ENCODE measurements at regions not wholly inside any gene's neighbourhood (a gene's known extent, or its start where the extent isn't known, plus 50 kb on each side); places are given as distances from the start of the nearest gene placed in this dataset.

- H2BK12ac ChIP-seq (ENCODE audit: insufficient read length, low read depth, low read length), result no peak overlapping the region
- H4K5ac ChIP-seq (ENCODE audit: insufficient read length, low read depth, low read length), result no peak overlapping the region
- no peak for DNase-seq
- no peak overlapping the region for H2BK20ac ChIP-seq (ENCODE audit: low read depth, low read length, poor library complexity, severe bottlenecking)
- no peak overlapping the region for H2BK5ac ChIP-seq (ENCODE audit: insufficient read length, low read length)
- Mint-ChIP-seq H3K4me3 (no peak overlapping the region), H3K9me3 (no peaks in the 10 kb centered on the region), H3K4me1 (peaks cover 45 to 52% of the 10 kb centered on the region in 2 experiments), H3K27me3 (ENCODE audit: low read depth) (peaks cover under 1% of the 10 kb centered on the region; the same call in 1 of the 2 replicates), H3K27ac (no peak overlapping the region; a peak in 1 of 7 replicates), H3K36me3 (ENCODE audit: insufficient read depth in 1 of 3, low read depth in 3 of 3) (no peaks in the 10 kb centered on the region)
- H3K18ac ChIP-seq (ENCODE audit: insufficient read length, low read depth, low read length), result no peak overlapping the region
- H3K79me2 ChIP-seq (ENCODE audit: insufficient read depth, low read length), result no peaks in the 10 kb centered on the region
- no peak overlapping the region for H3K56ac ChIP-seq (ENCODE audit: insufficient read length, low read depth, low read length)
- H3K23ac ChIP-seq (ENCODE audit: insufficient read length, low read depth, low read length), result no peak overlapping the region
- no peak for TF ChIP-seq CTCF (conservative IDR thresholded peaks at IDR 0.05)
- peaks cover 10% of the 10 kb centered on the region; the same call in 1 of the 2 replicates for H3K4me1 ChIP-seq (ENCODE audit: insufficient read depth, low read length)
- H2AK5ac ChIP-seq (ENCODE audit: insufficient read length, low read length), result no peak overlapping the region
- no peak overlapping the region for H3K27ac ChIP-seq (ENCODE audit: insufficient read length, low read depth, low read length)
- no peak overlapping the region for H4K8ac ChIP-seq (replicated peaks; ENCODE audit: insufficient read length, low read depth, low read length)
- H4K91ac ChIP-seq (ENCODE audit: insufficient read length, low read depth, low read length), result no peak overlapping the region
- no peak overlapping the region for H3K4me2 ChIP-seq (ENCODE audit: insufficient read depth, insufficient read length, low read length)
- H3K27me3 ChIP-seq (ENCODE audit: insufficient read depth, low read length), result no peaks in the 10 kb centered on the region
- no peaks in the 10 kb centered on the region for H4K20me1 ChIP-seq (ENCODE audit: control insufficient read depth, insufficient read depth, insufficient read length)
- no peak overlapping the region for H3T11ph ChIP-seq (ENCODE audit: low read length)
- no peak overlapping the region for H3K4ac ChIP-seq (ENCODE audit: low read depth, low read length)
- H3K9ac ChIP-seq (ENCODE audit: extremely low read depth, insufficient read length, low read length), result no peak overlapping the region
- H2BK120ac ChIP-seq (ENCODE audit: low read depth, low read length, poor library complexity, severe bottlenecking), result no peak overlapping the region
- no peak overlapping the region for H2AFZ ChIP-seq (ENCODE audit: low read length)
- no peaks in the 10 kb centered on the region for H3K9me3 ChIP-seq (ENCODE audit: control insufficient read depth, low read depth, low read length)
- no peaks in the 10 kb centered on the region for H3K23me2 ChIP-seq (ENCODE audit: insufficient read length, low read depth, low read length, poor library complexity, severe bottlenecking)
- no peak overlapping the region for H3K14ac ChIP-seq (ENCODE audit: insufficient read depth, low read length)
- H3K79me1 ChIP-seq (ENCODE audit: insufficient read depth, low read depth, low read length, poor library complexity, severe bottlenecking), result no peaks in the 10 kb centered on the region
- no peak overlapping the region for H2BK15ac ChIP-seq (ENCODE audit: low read depth, low read length)
Measured at GRCh38 chr6:111925296-111925695, 52.0 kb upstream of the FYN start.

Measured in H9 (cell line).